Epithelial cell of prostate (primary cell): ENCODE measurements at regions not wholly inside any gene's neighbourhood (a gene's known extent, or its start where the extent isn't known, plus 50 kb on each side); places are given as distances from the start of the nearest gene placed in this dataset.
"Not testable (repeated sequence)": the region's sequence is repeated elsewhere in the genome, so short reads cannot be mapped to it uniquely, and the experiment has no call there.

Source experiments
- DNase-seq: peaks from one replicate; pipeline ENCODE4 v3.0.0-alpha.2; 2011; ENCODE audit warnings: low read depth, low spot score
- H3K27ac ChIP-seq: fragments of 450-650 bp; 2 replicates; pipeline ENCODE4 v1.5.1; 2017; ENCODE audit warnings: mild to moderate bottlenecking

DNA sequence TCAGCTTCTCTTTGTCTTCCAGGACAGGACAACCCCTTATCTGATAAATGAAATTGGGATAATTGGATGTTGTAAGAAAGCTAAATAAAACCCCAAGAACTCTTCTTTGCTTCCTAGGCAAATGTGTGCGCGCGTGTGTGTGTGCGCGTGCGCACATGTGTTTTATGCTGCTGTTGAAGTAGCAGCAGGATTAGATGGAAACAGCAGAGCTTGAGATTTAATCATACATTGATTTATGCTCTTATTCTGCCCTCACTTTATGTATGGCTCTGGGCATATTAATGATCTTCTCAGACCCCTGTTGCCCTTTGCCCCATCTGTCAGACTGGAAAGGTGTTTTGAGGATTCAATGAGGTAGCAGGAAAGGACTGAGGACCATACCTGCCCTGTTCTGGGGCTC lies 324.0 kb upstream of the MAP3K7 start:
- DNase-seq, result no peak
- no peak overlapping the region for H3K27ac ChIP-seq

DNA sequence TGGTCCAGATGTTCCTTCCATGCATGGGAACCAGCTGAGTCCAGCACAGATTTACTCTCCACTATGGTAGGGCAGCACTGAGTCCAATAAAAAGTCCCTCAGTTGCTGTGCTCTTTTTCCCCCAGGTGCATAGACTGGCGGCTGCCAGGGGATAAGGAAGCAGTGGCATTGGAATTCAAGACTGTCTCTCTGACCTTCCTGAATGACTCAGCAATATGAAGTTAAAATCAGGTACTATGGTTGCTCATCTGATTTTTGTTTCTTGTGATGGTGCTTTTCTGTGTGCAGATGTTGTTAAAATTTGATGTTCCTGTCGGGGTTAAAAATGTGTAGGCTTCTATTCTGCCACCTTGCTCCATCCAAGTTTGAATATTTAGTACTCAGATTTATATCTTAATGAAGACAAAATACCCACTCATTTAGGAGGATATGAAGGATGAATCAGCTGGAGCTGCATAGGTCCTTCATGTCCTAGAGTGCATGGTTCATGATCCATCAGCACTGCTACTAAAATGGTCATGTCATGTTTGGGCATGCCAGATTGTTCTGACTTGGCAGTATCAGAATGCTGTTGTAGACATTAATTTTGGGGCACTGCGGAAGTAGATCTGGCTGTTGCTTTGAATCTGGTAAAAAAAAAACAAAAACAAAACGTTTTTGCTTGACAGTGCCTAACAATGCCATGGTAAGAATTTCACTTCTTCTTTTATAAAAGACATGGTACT lies 321.2 kb upstream of the MAP3K7 start:
- H3K27ac ChIP-seq, result peak overlapping the region; percentile 80
- DNase-seq, result peak; percentile 85

DNA sequence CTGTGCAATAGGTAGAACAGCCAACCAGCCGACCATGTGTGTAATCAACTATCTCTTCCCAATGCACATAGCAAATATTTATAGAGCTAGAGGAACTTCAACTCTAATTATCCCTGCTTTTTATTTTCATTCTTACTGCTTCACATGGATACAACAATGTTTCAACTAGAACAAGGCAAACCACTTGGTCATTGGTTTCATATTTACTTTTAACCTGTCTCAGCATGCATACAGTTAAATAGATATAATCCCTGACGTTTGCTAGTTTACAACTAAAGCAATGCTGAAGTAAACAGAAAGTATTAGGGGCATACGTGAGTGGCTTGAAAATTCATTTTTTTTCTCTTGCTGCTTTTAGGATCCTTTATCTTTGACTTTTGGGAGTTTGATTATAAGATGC lies 318.5 kb upstream of the MAP3K7 start:
- no peak overlapping the region for H3K27ac ChIP-seq
- DNase-seq, result peak; percentile 41

DNA sequence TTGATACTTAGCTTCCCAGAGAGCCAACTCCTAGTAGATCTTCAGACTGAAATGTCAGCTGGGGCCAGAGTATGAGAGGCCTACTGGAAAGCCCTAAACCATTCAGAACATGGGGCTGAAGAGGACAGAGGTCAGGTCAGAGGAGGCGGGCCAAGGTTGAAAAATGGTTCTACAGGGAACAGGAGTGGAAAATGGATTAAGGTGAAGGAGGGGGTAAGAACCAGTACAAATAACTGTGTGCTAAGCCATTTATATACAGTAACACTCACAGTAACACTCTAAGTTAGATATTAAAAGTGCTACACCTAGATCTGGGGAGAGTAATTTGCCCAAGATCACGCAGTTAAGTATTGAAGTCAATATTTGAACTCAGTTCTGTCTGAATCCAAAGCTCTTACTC lies 313.2 kb upstream of the MAP3K7 start:
- H3K27ac ChIP-seq, result no peak overlapping the region
- no peak for DNase-seq

DNA sequence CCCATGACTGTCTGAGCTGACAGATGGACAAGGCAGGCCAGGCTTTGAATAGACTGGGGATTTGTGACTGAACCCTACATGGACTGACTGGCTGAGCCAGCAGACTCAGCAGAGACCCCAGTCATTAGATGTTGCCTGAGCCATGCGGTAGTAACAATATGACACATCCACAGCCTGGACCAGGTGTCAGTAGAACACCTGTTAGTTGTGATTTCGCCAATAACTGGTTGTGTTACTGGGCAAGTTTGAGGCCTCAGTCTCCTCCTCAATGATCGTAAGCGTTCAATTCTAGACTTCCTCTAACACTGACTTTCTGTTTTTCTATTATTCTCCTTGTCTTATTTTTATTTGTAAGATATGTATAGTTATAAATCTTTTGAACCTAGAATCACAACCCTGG lies 311.9 kb upstream of the MAP3K7 start:
- DNase-seq, result no peak
- H3K27ac ChIP-seq, result no peak overlapping the region

DNA sequence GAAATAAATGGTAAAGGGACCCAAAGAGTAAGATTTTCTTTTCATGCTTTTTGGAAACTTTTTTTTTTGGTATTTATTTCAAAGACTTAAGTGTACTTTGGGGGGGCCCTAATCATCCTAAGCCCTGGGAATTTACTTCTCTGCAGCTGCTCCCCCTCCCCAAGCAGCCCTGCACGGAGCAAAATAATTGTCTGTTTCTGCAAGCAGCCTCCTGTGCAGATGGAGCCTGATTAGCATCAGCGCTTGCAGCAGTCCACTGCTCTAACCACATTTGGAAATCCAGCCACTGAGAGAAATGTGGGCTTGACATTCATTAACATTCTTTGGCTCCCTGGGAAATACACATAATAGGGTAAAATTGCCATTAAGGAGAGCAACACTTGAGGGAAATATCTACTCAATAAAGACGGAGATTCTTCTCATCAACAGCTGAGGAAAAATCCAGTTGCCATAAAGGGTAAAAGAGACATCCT lies 309.2 kb upstream of the MAP3K7 start:
- no peak overlapping the region for H3K27ac ChIP-seq
- no peak for DNase-seq

DNA sequence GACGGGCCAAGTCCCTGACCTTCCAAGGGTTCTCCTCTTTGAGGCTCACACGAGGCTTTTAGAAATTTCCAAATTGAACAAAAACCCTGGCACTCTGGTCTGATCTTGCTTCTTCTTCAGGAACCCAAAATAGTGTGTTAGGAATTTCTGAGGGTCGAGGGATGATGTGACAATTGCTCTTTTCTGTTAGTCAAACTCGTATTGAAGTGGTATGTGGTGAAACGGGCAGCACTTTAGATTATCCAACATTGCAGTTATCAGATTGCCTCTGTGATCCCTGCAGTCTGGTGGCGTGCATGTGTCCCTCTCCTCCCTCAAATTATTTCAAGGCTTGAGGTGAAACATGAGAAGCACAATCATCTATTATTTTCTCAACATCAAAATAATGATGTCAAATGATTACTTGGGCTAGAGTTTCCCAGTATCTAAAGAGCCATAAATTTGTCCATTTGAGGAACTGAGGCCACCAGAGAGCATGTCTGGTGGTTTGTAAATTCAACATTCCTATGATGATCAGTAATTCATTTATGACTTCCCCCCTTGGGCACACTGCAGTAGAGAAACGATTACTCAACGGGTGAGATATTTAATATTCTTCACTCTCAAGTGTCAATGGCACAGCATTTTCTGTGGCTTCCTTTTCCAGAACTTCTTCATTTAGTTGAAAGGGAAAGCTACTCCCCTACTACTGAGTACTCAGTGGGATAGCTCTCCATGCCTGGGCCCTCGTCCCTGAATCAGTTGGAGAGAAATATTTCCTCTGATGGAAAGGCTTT lies 308.6 kb upstream of the MAP3K7 start:
- no peak overlapping the region for H3K27ac ChIP-seq
- DNase-seq, result no peak

DNA sequence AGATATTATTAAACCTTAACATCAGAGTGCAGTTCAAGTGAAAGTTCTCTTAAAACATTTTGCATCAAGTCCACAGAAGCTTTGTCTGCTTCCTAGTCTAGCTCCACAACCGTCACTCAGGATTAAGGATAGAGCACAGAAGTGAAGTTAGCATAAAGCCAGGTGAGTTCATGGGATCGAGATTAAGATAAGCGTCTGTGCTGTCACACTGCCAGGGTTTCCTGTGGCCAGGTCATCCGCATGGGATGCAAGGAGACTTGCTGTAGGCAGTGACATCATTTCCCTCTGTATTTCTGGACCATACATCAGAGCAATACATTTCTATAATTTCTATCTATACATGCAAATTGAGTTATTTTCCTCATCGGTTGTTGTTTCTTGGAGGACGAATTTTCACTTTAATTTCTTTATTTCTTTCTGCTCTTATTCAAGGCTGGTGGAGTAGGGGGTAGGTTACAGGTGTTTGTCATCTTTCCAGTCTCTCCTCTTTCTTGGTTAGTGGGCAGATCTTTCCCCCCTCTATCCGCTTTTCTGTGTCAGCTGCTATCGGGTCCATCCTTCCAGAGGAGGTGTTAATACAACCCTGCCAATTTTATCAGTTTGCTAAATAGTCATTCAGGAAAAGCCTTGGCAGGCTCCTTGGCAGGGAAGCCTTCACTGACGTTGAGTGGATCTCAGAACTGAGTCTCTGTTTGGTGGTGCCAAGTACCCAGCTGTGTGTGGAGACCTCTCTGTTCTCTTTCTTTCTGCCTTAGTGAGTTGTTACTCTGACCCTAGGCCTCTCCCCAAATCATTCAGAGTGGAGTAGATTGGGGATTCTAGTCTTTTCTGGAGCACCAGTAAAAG lies 307.6 kb upstream of the MAP3K7 start:
- DNase-seq, result no peak
- no peak overlapping the region for H3K27ac ChIP-seq

DNA sequence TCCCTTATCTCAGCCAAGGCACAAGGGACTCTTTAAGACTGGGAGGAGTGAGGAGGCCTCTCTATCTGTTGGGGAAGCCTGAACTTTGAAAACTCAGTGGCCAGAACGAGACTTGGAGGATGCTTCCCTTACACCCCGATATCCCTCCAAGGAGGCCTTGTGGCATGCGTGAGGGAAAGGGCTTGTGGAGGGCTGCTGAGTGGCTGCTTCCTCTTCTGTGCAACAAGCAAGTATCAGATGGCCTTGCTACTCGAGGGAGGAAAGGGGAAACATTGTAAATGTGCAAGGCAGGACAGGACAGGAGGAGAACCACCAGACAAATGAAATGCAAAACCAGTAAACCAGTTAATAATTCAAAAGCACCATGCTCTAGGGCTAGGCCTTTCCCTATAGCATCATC lies 306.5 kb upstream of the MAP3K7 start:
- H3K27ac ChIP-seq, result no peak overlapping the region
- no peak for DNase-seq

DNA sequence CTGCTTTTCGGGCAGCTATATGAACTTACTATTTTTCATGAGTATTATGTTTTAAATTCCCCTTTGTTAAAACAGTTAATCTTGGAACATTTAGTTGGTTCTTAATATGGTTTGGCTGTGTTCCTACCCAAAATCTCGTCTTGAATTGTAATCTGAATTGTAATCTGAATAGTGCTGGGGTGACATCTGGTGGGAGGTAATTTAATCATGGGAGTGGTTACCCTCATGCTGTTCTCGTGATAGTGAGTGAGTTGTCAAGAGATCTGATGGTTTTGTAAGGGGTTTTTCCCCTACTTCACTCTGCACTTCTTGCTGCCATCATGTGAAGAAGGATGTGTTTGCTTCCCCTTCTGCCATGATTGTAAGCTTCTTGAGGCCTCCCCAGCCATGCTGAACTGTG lies 305.4 kb upstream of the MAP3K7 start:
- no peak for DNase-seq
- H3K27ac ChIP-seq, result no peak overlapping the region

DNA sequence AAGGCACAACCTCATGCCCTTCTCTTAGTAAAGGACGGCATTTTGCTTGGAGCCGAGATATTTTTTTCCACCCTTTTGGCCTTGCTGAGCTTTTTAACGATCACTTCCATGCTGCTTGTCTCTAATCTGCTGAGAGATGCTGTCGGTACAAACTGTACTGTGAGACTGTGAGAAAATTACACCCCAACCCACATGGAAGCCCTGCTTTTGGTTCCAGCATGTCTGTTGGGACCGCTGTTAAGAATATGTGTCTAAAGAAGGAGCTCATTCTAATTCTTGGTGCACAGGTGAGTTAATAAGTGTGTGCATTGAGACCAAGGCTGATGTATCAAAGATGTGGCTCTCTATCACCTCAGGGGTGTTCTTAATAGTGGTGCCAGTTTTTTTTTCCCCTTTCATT lies 304.5 kb upstream of the MAP3K7 start:
- no peak for DNase-seq
- no peak overlapping the region for H3K27ac ChIP-seq

DNA sequence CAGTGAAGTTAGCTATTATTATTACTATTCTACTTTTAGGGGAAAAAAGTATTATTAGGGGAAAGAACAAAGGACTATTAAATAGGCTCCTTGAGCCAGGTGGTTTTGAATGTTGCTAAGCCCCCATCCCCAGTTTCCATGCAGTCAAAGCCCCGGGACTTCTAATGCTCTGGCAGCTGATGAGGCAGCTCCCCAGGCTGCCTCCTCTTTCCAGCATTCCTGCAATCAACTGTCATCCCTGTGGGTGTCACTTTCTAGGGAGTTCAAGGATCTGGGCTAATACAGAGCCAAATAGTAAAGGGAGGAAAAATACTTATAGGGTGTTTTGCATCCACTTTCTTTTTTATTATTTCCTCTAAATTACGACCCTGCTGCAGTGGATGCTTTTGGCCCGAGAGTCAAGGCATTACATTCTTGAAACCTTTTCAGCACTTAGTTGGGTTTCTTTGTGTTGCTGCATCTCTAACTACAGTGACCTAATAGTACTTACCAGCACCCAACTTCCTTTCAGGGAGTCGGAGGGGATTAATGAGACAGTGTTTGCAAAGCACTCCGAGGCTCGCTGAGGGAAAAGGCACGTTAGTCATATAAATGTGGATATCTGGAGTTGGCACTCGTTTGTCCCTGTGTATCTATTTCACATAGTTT lies 303.9 kb upstream of the MAP3K7 start:
- H3K27ac ChIP-seq, result no peak overlapping the region
- no peak for DNase-seq

DNA sequence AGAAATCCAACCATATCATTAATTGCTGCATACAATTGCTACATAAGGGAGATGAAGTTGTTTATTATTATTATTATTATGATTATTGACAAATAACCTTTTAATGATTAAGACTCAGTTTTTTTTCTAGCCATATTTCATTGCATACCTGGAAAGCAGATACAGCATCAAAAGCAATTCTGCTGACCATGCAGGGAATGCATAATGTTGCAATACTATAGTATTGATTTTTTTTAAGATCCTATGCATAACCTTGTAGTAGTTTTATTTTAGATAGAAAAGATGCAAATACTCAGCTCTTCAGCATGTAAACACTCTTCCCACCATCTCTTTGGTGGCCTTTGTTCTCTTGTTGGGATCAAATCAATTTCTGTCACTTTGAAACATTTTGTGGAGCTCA lies 300.9 kb upstream of the MAP3K7 start:
- H3K27ac ChIP-seq, result no peak overlapping the region
- DNase-seq, result no peak

DNA sequence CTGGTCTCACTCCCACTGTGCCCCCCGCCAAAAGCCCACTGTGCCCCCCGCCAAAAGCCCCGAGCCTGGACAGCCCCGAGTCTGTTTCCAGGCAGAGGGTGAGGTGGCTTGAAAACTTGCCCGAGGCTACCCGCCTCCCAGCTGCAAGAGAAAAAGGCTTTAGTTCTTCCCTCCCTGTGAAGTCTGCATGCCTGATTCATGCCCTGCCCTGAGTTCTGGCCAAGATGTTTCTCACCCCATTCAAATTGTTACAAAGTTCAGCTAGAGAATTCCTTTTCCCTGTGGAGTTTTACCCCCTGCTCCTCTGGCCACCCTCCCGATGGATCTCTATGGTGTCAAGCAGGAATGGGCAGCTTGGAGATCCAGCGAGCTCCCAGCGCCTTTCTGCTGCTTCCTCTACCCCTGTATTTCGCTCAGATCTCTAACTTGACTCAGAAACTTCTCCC lies 298.8 kb upstream of the MAP3K7 start:
- no peak for DNase-seq
- H3K27ac ChIP-seq, result peak overlapping the region; percentile 71

DNA sequence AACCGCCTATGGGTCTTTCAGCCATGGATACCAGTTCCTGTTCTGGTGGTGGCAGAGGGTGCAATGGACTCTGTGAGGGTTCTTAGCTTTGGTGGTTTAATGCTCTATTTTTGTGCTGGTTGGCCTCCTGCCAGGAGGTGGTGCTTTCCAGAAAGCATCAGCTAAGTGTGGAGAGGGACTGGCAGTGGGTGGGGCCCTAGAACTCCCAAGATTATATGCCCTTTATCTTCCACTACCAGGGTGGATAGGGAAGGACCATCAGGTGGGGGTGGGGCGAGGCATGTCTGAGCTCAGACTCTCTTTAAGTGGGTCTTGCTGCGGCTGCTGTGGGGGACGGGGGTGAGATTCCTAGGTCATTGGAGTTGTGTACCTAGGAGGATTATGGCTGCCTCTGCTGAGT lies 298.3 kb upstream of the MAP3K7 start:
- not testable (repeated sequence) for DNase-seq
- H3K27ac ChIP-seq, result peak overlapping the region; percentile 71

DNA sequence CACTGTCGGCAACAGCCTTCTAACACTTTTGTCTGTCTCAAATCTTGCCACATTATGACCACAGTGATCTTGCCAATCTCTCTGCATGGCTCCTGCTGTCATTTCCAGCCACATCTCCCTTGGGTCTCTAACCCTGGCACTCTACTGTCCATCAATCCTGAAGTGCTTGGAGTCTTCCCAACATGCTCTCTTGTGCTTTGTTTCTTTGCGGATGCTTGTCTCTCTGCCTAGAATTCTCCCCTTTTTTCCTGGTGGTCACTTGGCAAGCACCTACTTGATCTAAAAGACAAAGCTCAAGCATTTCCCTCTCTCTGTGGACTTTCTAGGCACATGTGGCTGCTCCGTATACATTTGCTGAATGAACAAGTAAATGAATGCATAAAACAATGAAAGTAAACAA lies 290.7 kb upstream of the MAP3K7 start:
- no peak overlapping the region for H3K27ac ChIP-seq
- no peak for DNase-seq

DNA sequence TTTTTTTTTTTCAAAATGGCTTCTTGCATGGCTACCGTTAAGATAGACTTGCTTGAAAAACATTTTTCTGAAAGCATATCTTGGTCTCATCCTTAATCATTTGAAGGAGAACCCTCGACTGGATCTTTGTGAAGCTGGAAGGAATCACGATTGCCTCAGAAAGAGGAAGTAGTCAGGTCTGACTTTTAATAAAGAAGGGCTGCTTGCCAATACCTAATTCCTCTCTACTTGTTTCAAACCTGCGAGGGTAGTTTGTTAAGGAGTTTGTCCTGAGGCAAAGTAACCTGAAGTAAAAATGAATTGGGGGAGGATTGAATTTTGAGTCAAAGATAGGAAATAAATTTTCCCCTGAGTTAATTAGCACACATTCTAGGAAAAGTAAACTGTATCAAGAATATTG lies 288.1 kb upstream of the MAP3K7 start:
- peak overlapping the region; percentile 6 for H3K27ac ChIP-seq
- DNase-seq, result no peak

DNA sequence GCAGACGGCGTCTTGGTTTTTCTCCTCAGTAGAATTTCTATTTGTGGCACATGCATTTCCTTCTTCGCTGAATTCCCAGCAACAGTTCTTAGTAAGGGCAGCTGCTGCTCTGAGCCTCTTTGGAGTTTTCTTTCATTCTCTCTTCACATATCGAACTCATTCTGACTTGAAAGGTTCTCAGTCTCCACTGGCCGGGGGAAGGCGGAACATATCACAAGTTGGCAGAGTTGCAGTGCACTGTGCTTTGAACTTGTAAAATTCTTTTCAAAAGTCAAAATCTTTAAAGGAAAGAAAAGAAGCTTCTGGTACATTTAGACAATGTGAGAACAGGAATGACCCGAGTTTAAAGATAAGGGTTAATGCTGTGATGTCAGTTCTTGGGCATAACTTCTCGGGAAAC lies 286.1 kb upstream of the MAP3K7 start:
- no peak for DNase-seq
- no peak overlapping the region for H3K27ac ChIP-seq

DNA sequence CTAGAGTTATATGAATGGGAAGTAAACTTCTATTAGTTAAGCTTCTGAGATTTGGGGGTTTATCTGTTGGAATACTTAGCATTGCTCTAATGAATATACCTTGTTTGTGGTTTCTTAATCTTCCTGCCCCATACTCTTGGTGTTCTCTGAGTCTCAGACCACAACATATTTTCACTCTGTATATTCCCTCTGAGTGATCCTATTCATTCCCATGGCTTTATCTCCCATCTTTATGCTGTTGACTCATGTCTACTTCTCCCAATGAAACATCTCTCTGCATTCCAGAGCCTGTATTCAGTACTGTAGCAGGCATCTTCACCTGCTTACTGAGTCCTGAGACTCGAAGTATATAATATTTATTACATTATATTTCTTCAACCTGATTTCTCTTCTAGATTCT lies 283.7 kb upstream of the MAP3K7 start:
- peak; percentile 59 for DNase-seq
- H3K27ac ChIP-seq, result no peak overlapping the region

DNA sequence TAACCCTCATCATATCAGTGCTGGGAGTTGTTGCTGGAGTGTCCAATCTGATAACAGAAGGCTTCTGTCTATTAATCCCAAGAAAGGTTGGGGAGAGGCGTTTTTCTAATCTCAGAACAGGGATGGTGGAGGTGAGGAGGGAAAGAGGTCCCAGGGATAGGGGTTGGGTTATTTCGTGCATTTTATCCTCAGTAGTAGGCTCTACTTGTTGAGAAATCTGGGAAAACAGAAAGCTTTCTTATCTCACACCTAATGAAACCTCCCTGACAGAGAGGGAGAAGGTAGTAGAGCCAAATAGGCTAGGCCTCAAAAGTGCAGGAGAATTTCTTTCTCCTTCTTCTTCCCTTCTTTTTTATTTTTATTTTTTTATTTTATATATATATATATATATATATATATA lies 281.8 kb upstream of the MAP3K7 start:
- no peak overlapping the region for H3K27ac ChIP-seq
- no peak for DNase-seq
